Spleen (tissue), 11 donors: ENCODE measurements at regions not wholly inside any gene's neighbourhood (a gene's known extent, or its start where the extent isn't known, plus 50 kb on each side); places are given as distances from the start of the nearest gene placed in this dataset.
"Not testable (repeated sequence)": the region's sequence is repeated elsewhere in the genome, so short reads cannot be mapped to it uniquely, and the experiment has no call there.

Experiments used
- DNase-seq: peaks from one replicate; pipeline ENCODE4 v3.0.0-alpha.2; 2020
- H3K27ac ChIP-seq, 8 donors: fragments of 200-600 bp; sonication (generic) in 7 of 8; 1 replicate in 4 of 8; 2 replicates in 4 of 8; pipeline versions ENCODE4 v1.5.0 to v1.8.0; 2016 to 2021; ENCODE audit warnings: inconsistent platforms in 4 of 8, mild to moderate bottlenecking in 4 of 8, moderate library complexity in 1 of 8
- H3K27me3 ChIP-seq, 7 donors: fragments of 200-600 bp; sonication (generic) in 6 of 7; replicated peaks in 1 of 7; 1 replicate in 4 of 7; 2 replicates in 3 of 7; pipeline versions ENCODE4 v1.5.0 to v1.8.0; 2016 to 2021; ENCODE audit warnings: inconsistent platforms in 3 of 7, mild to moderate bottlenecking in 1 of 7
- H3K36me3 ChIP-seq, 6 donors: fragments of 200-600 bp; sonication (generic) in 5 of 6; 1 replicate in 4 of 6; 2 replicates in 2 of 6; pipeline versions ENCODE4 v1.5.0 to v1.8.0; 2016 to 2021; ENCODE audit warnings: inconsistent platforms in 2 of 6
- H3K4me1 ChIP-seq, 6 donors: fragments of 200-600 bp; sonication (generic) in 5 of 6; 1 replicate in 3 of 6; 2 replicates in 3 of 6; pipeline versions ENCODE4 v1.5.0 to v1.8.0; 2016 to 2021; ENCODE audit warnings: inconsistent platforms in 3 of 6
- H3K4me3 ChIP-seq, 8 donors: fragments of 200-600 bp; sonication (generic) in 7 of 8; 1 replicate in 4 of 8; 2 replicates in 4 of 8; pipeline versions ENCODE4 v1.5.0 to v1.8.0; 2016 to 2021; ENCODE audit warnings: inconsistent platforms in 4 of 8, mild to moderate bottlenecking in 4 of 8, moderate library complexity in 2 of 8
- H3K9me3 ChIP-seq, 8 donors: fragments of 200-600 bp; sonication (generic) in 7 of 8; 1 replicate in 4 of 8; 2 replicates in 4 of 8; pipeline versions ENCODE4 v1.5.0 to v1.8.0; 2016 to 2021; ENCODE audit warnings: inconsistent platforms in 4 of 8
- POLR2A ChIP-seq, 3 donors: fragments of 450-650 bp; IDR thresholded peaks; one replicate each; pipeline ENCODE4 v1.5.1; 2017; ENCODE audit warnings: antibody characterized with exemption in 3 of 3, mild to moderate bottlenecking in 1 of 3
- POLR2AphosphoS5 ChIP-seq, 3 donors: sonication (generic); formaldehyde crosslinking; IDR thresholded peaks; one replicate each; pipeline ENCODE4 v1.5.1; 2017; ENCODE audit warnings: antibody characterized with exemption in 3 of 3
- WGBS, 5 donors: extraction: QIAGEN DNeasy Blood & Tissue Kit in 3 of 5; methylation state at CpG; one replicate each; pipeline versions ENCODE4 v1.1.5 to v1.1.7; 2013 to 2018; 5-methylcytosine and 5-hydroxymethylcytosine counted together
- intact Hi-C: fragments of 100-400 bp; cut with DNase I; formaldehyde crosslinking; loops from one replicate; pipeline ENCODE4 v1.15.0; 2023; ENCODE audit warnings: low total_unique reads
- TF ChIP-seq, protein P1 (sequence below), 11 experiments: fragments of 200-600 bp in 7 of 11; fragments of 450-650 bp in 4 of 11; sonication (generic) in 4 of 11; IDR thresholded peaks in 8 of 11; conservative IDR thresholded peaks in 3 of 11; 1 replicate in 7 of 11; 2 replicates in 4 of 11; pipeline versions ENCODE4 v1.4.0 to v1.8.0; 2016 to 2021; ENCODE audit warnings: antibody characterized with exemption in 11 of 11, inconsistent platforms in 4 of 11, mild to moderate bottlenecking in 1 of 11
- donor health status: healthy with polysubstance abuse.
- donor health status: DM: no; HTN: no; CAD: no; lungs with moderate emphysema.
- donor health status: DM: no; HTN: no; CAD: no.
- donor health status: Bipolar disorder and iron deficiency.
- donor health status: healthy.
- donor health status: DM: no; HTN: no; CAD: no.
- donor health status: DM: yes; HTN: yes; CAD: no.

DNA sequence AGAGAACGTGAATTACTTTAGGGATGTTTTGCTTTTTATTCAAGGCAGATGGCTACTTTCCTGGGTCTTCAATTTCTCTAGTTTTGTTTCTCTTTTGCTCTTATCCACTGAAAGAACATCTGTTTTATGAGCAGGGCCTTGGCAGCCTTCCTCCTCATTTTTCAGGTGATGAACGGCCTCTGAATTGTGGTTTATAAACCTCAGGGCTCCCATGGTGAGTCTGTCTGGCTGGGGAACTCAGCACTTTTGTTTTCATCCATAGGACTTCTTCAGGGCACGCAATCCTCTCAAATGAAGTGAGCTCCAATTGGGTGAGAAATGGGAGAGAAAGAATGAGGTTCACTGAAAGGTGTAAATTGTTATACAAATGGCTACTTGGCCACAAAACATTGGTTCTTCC lies 186.4 kb upstream of the ERCC4 start:
- DNase-seq: no peak
- Histone ChIP-seq H3K4me1 (no peaks in the 10 kb centered on the region), H3K27ac (no peak overlapping the region), H3K9me3 (peaks cover 0 to 11% (median 2%) of the 10 kb centered on the region in 8 donors), H3K27me3 (no peaks in the 10 kb centered on the region), H3K36me3 (no peaks in the 10 kb centered on the region), H3K4me3 (no peak overlapping the region)
- intact Hi-C loops: no loop called here
- TF ChIP-seq, protein P1, sequence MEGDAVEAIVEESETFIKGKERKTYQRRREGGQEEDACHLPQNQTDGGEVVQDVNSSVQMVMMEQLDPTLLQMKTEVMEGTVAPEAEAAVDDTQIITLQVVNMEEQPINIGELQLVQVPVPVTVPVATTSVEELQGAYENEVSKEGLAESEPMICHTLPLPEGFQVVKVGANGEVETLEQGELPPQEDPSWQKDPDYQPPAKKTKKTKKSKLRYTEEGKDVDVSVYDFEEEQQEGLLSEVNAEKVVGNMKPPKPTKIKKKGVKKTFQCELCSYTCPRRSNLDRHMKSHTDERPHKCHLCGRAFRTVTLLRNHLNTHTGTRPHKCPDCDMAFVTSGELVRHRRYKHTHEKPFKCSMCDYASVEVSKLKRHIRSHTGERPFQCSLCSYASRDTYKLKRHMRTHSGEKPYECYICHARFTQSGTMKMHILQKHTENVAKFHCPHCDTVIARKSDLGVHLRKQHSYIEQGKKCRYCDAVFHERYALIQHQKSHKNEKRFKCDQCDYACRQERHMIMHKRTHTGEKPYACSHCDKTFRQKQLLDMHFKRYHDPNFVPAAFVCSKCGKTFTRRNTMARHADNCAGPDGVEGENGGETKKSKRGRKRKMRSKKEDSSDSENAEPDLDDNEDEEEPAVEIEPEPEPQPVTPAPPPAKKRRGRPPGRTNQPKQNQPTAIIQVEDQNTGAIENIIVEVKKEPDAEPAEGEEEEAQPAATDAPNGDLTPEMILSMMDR (IDR thresholded peaks at IDR 0.05 in 8 of 11, conservative IDR thresholded peaks at IDR 0.05 in 3 of 11): no peak
- no peak for TF ChIP-seq POLR2A (IDR thresholded peaks at IDR 0.05)
- TF ChIP-seq POLR2AphosphoS5 (IDR thresholded peaks at IDR 0.05): no peak
- 43 to 59% (median 57%) methylated on average over 3 of the region's 3 CpGs for WGBS, 5 donors

DNA sequence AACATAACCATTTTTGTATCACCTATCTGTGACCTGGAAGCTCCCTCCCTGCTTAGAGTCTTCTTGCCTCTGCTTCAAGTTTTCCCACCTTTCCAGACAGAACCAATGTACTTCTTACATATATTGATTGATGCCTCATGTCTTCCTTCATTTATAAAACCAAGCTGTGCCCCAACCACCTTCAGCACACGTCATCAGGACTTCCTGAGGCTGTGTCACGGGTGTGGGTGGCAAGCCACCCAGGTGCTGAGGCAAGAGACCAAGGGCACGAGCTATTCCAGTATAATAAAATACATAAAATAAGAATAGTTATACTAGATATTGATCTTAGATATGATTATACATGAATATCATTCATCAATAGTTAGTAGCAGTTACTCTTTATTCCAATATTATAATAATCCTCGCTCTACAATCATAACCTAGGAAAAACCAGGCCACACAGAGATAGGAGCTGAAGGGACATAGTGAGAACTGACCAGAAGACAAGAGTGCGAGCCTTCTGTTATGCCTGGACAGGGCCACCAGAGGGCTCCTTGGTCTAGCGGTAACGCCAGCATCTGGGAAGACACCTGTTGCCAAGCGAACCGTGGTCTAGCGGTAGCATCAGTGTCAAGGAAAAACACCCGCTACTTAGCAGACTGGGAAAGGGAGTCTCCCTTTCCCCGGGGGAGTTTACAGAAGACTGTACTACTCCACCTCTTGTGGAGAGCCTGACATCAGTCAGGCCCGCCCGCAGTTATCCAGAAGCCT lies 180.2 kb upstream of the ERCC4 start:
- H3K4me1 ChIP-seq, H3K27me3 ChIP-seq, H3K27ac ChIP-seq, intact Hi-C loops, DNase-seq, H3K4me3 ChIP-seq, H3K36me3 ChIP-seq: not testable (repeated sequence)
- H3K9me3 ChIP-seq: peaks cover 0 to 21% (median 15%) of the 10 kb centered on the region in 8 donors
- 81 to 85% (median 85%) methylated on average over 14 of the region's 14 CpGs for WGBS, 5 donors

DNA sequence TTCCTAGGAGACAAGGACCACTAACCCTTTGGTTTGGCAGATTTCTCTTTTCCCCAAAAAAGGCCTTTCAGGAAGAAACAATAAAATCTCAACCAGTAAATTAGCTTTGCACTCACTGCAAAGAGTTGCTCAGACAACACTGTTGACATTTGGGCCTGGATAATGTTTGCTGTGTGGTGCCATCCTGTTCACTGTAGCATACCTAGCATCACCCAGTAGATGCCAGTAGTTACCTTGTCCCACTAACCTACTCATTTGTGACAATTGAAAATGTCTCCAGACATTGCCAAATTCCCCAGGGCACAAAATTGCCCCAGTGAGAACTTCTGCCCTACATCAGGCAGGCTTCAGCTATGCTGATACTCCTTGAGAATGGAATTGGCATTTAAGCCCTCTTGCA lies 177.0 kb upstream of the ERCC4 start:
- H3K36me3 ChIP-seq: no peaks in the 10 kb centered on the region
- no peak for DNase-seq
- no peak for TF ChIP-seq POLR2A (IDR thresholded peaks at IDR 0.05)
- TF ChIP-seq, protein P1 (IDR thresholded peaks at IDR 0.05 in 8 of 11, conservative IDR thresholded peaks at IDR 0.05 in 3 of 11): no peak
- no peak for TF ChIP-seq POLR2AphosphoS5 (IDR thresholded peaks at IDR 0.05)
- no peak overlapping the region for H3K27ac ChIP-seq
- peaks cover 0 to 26% (median 15%) of the 10 kb centered on the region in 8 donors for H3K9me3 ChIP-seq
- intact Hi-C loops: no loop called here
- H3K4me1 ChIP-seq: no peaks in the 10 kb centered on the region
- no peak overlapping the region for H3K4me3 ChIP-seq
- H3K27me3 ChIP-seq: no peaks in the 10 kb centered on the region

DNA sequence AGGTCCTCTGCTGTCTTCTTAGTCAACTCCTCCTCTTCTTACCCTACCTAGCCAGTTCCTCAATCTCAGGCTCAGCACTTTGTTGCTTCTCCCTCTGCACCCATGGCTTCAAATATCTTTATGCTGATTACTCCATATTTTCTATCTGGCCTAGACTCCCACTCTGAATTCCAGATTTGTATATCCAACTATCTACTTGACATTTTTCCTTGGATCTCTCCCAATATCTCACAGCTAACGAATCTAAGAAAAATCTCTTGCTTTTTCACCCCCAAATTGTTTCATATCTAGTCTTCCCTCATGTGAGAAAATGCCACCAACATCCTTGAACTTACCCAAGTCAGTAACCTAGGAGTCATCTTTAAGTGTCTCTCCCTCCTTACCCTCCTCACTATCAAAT lies 176.4 kb upstream of the ERCC4 start:
- TF ChIP-seq, protein P1 (IDR thresholded peaks at IDR 0.05 in 8 of 11, conservative IDR thresholded peaks at IDR 0.05 in 3 of 11): no peak
- TF ChIP-seq POLR2A (IDR thresholded peaks at IDR 0.05): no peak
- no peak for TF ChIP-seq POLR2AphosphoS5 (IDR thresholded peaks at IDR 0.05)
- intact Hi-C loops: no loop called here
- WGBS, 5 donors: 45 to 60% (median 52%) methylated on average over 1 of the region's 1 CpG

More for the DNA sequence above, 176.4 kb upstream of the ERCC4 start:
- Histone ChIP-seq H3K4me1 (no peaks in the 10 kb centered on the region), H3K27me3 (no peaks in the 10 kb centered on the region), H3K9me3 (peaks cover 0 to 26% (median 15%) of the 10 kb centered on the region in 8 donors), H3K27ac (no peak overlapping the region), H3K36me3 (no peaks in the 10 kb centered on the region), H3K4me3 (no peak overlapping the region)
- no peak for DNase-seq
